PC-9 (cell line): ENCODE measurements at regions not wholly inside any gene's neighbourhood (a gene's known extent, or its start where the extent isn't known, plus 50 kb on each side); places are given as distances from the start of the nearest gene placed in this dataset.

ENCODE experiments used
- BruUV-seq: library from RNA; stranded (reverse); fragments of 400-500 nt; replicated peaks from 2 replicates; lab custom pipeline; 2021; lab: Mats Ljungman, UMichigan
- CTCF ChIA-PET: fragments of 300-600 bp; sonication (Branson Sonifier 250); formaldehyde crosslinking; loops from one replicate; lab custom pipeline; 2022; ENCODE audit warnings: antibody characterized with exemption; lab: Charles Lee
- POLR2A ChIA-PET: fragments of 300-600 bp; sonication (Branson Sonifier 250); formaldehyde crosslinking; loops from one replicate; lab custom pipeline; 2022; ENCODE audit warnings: antibody characterized with exemption; ENCODE audit not compliant: unreplicated experiment; lab: Charles Lee
- DNase-seq, 2 experiments: peaks; one replicate each; pipeline versions ENCODE4 v3.0.0 to v3.0.0-alpha.2; 2015 to 2022; ENCODE audit warnings: mixed read lengths in 1 of 2
- H2AFZ ChIP-seq: fragments of 200-600 bp; sonication (generic); 2 replicates; pipeline ENCODE4 v1.8.1; 2017; ENCODE audit warnings: antibody characterized with exemption
- H3F3A ChIP-seq: fragments of 200-600 bp; sonication (generic); 2 replicates; pipeline ENCODE4 v1.8.1; 2017; ENCODE audit warnings: antibody characterized with exemption, mild to moderate bottlenecking, low read depth; ENCODE audit not compliant: insufficient read depth
- H3K27ac ChIP-seq: fragments of 200-600 bp; sonication (generic); 2 replicates; pipeline ENCODE4 v1.6.1; 2016; ENCODE audit warnings: mixed run types
- H3K27me3 ChIP-seq: fragments of 200-600 bp; sonication (generic); 2 replicates; pipeline ENCODE4 v1.6.1; 2016; ENCODE audit warnings: low read depth, mixed run types; ENCODE audit not compliant: insufficient read depth
- H3K36me3 ChIP-seq: fragments of 200-600 bp; sonication (generic); 2 replicates; pipeline ENCODE4 v1.6.1; 2016; ENCODE audit warnings: low read depth, mixed run types
- H3K4me1 ChIP-seq: fragments of 200-600 bp; sonication (generic); replicated peaks from 2 replicates; pipeline ENCODE4 v1.6.1; 2016; ENCODE audit warnings: mixed run types; ENCODE audit not compliant: insufficient read depth
- H3K4me2 ChIP-seq: fragments of 200-600 bp; sonication (generic); 2 replicates; pipeline ENCODE4 v1.6.1; 2017; ENCODE audit warnings: mixed run types
- H3K4me3 ChIP-seq: fragments of 200-600 bp; sonication (generic); 2 replicates; pipeline ENCODE4 v1.6.1; 2016; ENCODE audit warnings: mixed run types
- H3K79me2 ChIP-seq: fragments of 200-600 bp; sonication (generic); 2 replicates; pipeline ENCODE4 v1.6.1; 2017; ENCODE audit warnings: low read depth, mixed run types
- H3K9me2 ChIP-seq: fragments of 200-600 bp; sonication (generic); 2 replicates; pipeline ENCODE4 v1.8.1; 2017; ENCODE audit warnings: mild to moderate bottlenecking; ENCODE audit not compliant: insufficient read depth
- H3K9me3 ChIP-seq: fragments of 200-600 bp; sonication (generic); 2 replicates; pipeline ENCODE4 v1.8.1; 2016; ENCODE audit warnings: low read depth; ENCODE audit not compliant: insufficient read depth
- H4K20me1 ChIP-seq: fragments of 200-600 bp; sonication (generic); 2 replicates; pipeline ENCODE4 v1.8.1; 2017; ENCODE audit not compliant: insufficient read depth
- CTCF ChIP-seq: fragments of 200-600 bp; sonication (generic); conservative IDR thresholded peaks from 2 replicates; pipeline ENCODE4 v1.6.1; 2017; ENCODE audit warnings: mixed run types, antibody characterized with exemption, mild to moderate bottlenecking, moderate library complexity
- EZH2 ChIP-seq: fragments of 200-600 bp; sonication (generic); IDR thresholded peaks from 2 replicates; pipeline ENCODE4 v1.8.0; 2017; ENCODE audit warnings: antibody characterized with exemption, low read depth
- intact Hi-C: fragments of 100-400 bp; cut with micrococcal nuclease; formaldehyde crosslinking; loops from one replicate; pipeline ENCODE4 v1.10.0; 2022; ENCODE audit not compliant: unreplicated experiment

GRCh38 chr21:41682719-41683179 is 84.1 kb downstream of the RIPK4 start:
- H2AFZ ChIP-seq = no peak overlapping the region

GRCh38 chr21:41681939-41682718 is 84.7 kb downstream of the RIPK4 start:
- Histone ChIP-seq H3K4me2 (peak overlapping the region; percentile 95), H3K79me2 (peaks cover 37% of the 10 kb centered on the region), H3K27me3 (no peaks in the 10 kb centered on the region), H3K27ac (peak overlapping the region; percentile 99), H3K4me1 (peaks cover 75% of the 10 kb centered on the region), H4K20me1 (no peaks in the 10 kb centered on the region), H2AFZ (no peak overlapping the region), H3K9me3 (no peaks in the 10 kb centered on the region), H3F3A (peaks cover 89% of the 10 kb centered on the region), H3K9me2 (no peaks in the 10 kb centered on the region), H3K4me3 (peak overlapping the region; percentile 73; the same call in 1 of the 2 replicates), H3K36me3 (no peaks in the 10 kb centered on the region)
- DNase-seq = peak; percentile 37 to 85
- POLR2A ChIA-PET = interaction anchor here (0.6 kb wide), 1 partner anchor 50 kb away, joined by 3 read pairs; no protein-coding TSS in a partner anchor
- CTCF ChIA-PET = no interaction called here
- no TSS peak for BruUV-seq
- TF ChIP-seq EZH2 (no peak), CTCF (no peak)
- intact Hi-C loops = loop anchor here (1.0 to 5.0 kb wide), 2 partner anchors 45 to 770 kb away; no protein-coding TSS in a partner anchor

More at GRCh38 chr21:41682719-41683179, 84.1 kb downstream of the RIPK4 start:
- Histone ChIP-seq H3K79me2 (peaks cover 37% of the 10 kb centered on the region), H3K9me2 (no peaks in the 10 kb centered on the region), H3K4me3 (no peak overlapping the region), H3K4me2 (peak overlapping the region; percentile 95), H3K27me3 (no peaks in the 10 kb centered on the region), H3K4me1 (peaks cover 75% of the 10 kb centered on the region), H4K20me1 (no peaks in the 10 kb centered on the region), H3K9me3 (no peaks in the 10 kb centered on the region), H3F3A (peaks cover 85% of the 10 kb centered on the region), H3K36me3 (no peaks in the 10 kb centered on the region), H3K27ac (peak overlapping the region; percentile 99)
- CTCF ChIA-PET = no interaction called here
- DNase-seq = no peak
- no peak for TF ChIP-seq CTCF
- TF ChIP-seq EZH2 = no peak
- no TSS peak for BruUV-seq
- intact Hi-C loops = loop anchor here (5.0 kb wide), 1 partner anchor 770 kb away; no protein-coding TSS in a partner anchor
- POLR2A ChIA-PET = no interaction called here

- peak overlapping the region; percentile 99 for H3K27ac ChIP-seq
- no peaks in the 10 kb centered on the region for H3K36me3 ChIP-seq
- H3K4me1 ChIP-seq = peaks cover 75% of the 10 kb centered on the region
- ChIA-PET POLR2A (interaction anchor here (0.6 to 0.7 kb wide), 2 partner anchors 39 to 50 kb away, joined by 3 to 4 read pairs; no protein-coding TSS in a partner anchor), CTCF (no interaction called here)
- H4K20me1 ChIP-seq = no peaks in the 10 kb centered on the region
- H3K27me3 ChIP-seq = no peaks in the 10 kb centered on the region
- BruUV-seq = no TSS peak
- TF ChIP-seq EZH2 = no peak
- TF ChIP-seq CTCF = no peak
- peak; percentile 73 to 90 for DNase-seq
- intact Hi-C loops = loop anchor here (1.0 to 5.0 kb wide), 2 partner anchors 46 to 771 kb away; no protein-coding TSS in a partner anchor
- no peaks in the 10 kb centered on the region for H3K9me3 ChIP-seq
- no peak overlapping the region for H2AFZ ChIP-seq
- H3K4me2 ChIP-seq = peak overlapping the region; percentile 95
- H3F3A ChIP-seq = peaks cover 89% of the 10 kb centered on the region
- no peaks in the 10 kb centered on the region for H3K9me2 ChIP-seq
- H3K4me3 ChIP-seq = peak overlapping the region; percentile 73
- peaks cover 30% of the 10 kb centered on the region for H3K79me2 ChIP-seq
Observed at GRCh38 chr21:41681348-41681801, 85.5 kb downstream of the RIPK4 start.
